ENCODE measurements at regions not wholly inside any gene's neighbourhood (a gene's known extent, or its start where the extent isn't known, plus 50 kb on each side); places are given as distances from the start of the nearest gene placed in this dataset.

- no peak for TF ChIP-seq CTCF (conservative IDR thresholded peaks at IDR 0.05)
- H3K27ac ChIP-seq: no peak overlapping the region
These were observed 1127.5 kb downstream of the BRD1 start for GRCh38 chr22:48700180-48700565.

GRCh38 chr22:48699511-48699910, 1128.2 kb downstream of the BRD1 start:
- no peak for TF ChIP-seq CTCF (conservative IDR thresholded peaks at IDR 0.05)
- no peak overlapping the region for H3K27ac ChIP-seq

GRCh38 chr22:48698618-48699017, 1129.1 kb downstream of the BRD1 start:
- H3K27ac ChIP-seq: no peak overlapping the region
- TF ChIP-seq CTCF (conservative IDR thresholded peaks at IDR 0.05): no peak

GRCh38 chr22:48697694-48698276, 1129.9 kb downstream of the BRD1 start:
- TF ChIP-seq CTCF (conservative IDR thresholded peaks at IDR 0.05): no peak
- H3K27ac ChIP-seq: no peak overlapping the region

- no peak for TF ChIP-seq CTCF (conservative IDR thresholded peaks at IDR 0.05)
- H3K27ac ChIP-seq: no peak overlapping the region
These were observed 1130.5 kb downstream of the BRD1 start for GRCh38 chr22:48697223-48697622.

GRCh38 chr22:48696371-48696770, 1131.3 kb downstream of the BRD1 start:
- TF ChIP-seq CTCF (conservative IDR thresholded peaks at IDR 0.05): no peak
- no peak overlapping the region for H3K27ac ChIP-seq

GRCh38 chr22:48695731-48696305, 1131.9 kb downstream of the BRD1 start:
- TF ChIP-seq CTCF (conservative IDR thresholded peaks at IDR 0.05): no peak
- no peak overlapping the region for H3K27ac ChIP-seq

All from VCaP (cell line).